OCI-M1 (cell line): ENCODE measurements at regions not wholly inside any gene's neighbourhood (a gene's known extent, or its start where the extent isn't known, plus 50 kb on each side); places are given as distances from the start of the nearest gene placed in this dataset.
"Not testable (repeated sequence)": the region's sequence is repeated elsewhere in the genome, so short reads cannot be mapped to it uniquely, and the experiment has no call there.

ENCODE experiments used
- DNase-seq: peaks from one replicate; lab custom pipeline; 2025; lab: John Stamatoyannopoulos, UW

GRCh38 chr18:39620551-39621168 lies 2055.1 kb upstream of the CELF4 start:
- DNase-seq, result no peak

- no peak for DNase-seq
Observed at GRCh38 chr18:39618265-39619003, 2052.8 kb upstream of the CELF4 start.

- DNase-seq, result no peak
Observed at GRCh38 chr18:39611381-39612100, 2045.9 kb upstream of the CELF4 start.

- no peak for DNase-seq
Observed at GRCh38 chr18:39607034-39607433, 2041.4 kb upstream of the CELF4 start.

- DNase-seq, result no peak
Observed at GRCh38 chr18:39604836-39605235, 2039.2 kb upstream of the CELF4 start.

GRCh38 chr18:39602131-39602530 lies 2036.5 kb upstream of the CELF4 start:
- DNase-seq, result no peak

GRCh38 chr18:39600894-39601293 lies 2035.3 kb upstream of the CELF4 start:
- no peak for DNase-seq

GRCh38 chr18:39599251-39599650 lies 2033.7 kb upstream of the CELF4 start:
- no peak for DNase-seq

- no peak for DNase-seq
Observed at GRCh38 chr18:39596891-39597290, 2031.3 kb upstream of the CELF4 start.

- no peak for DNase-seq
Observed at GRCh38 chr18:39596221-39596620, 2030.6 kb upstream of the CELF4 start.

- DNase-seq, result no peak
Observed at GRCh38 chr18:39594206-39594605, 2028.6 kb upstream of the CELF4 start.

GRCh38 chr18:39591649-39592048 lies 2026.1 kb upstream of the CELF4 start:
- DNase-seq, result no peak

GRCh38 chr18:39589496-39589895 lies 2023.9 kb upstream of the CELF4 start:
- no peak for DNase-seq

- no peak for DNase-seq
Observed at GRCh38 chr18:39587586-39587985, 2022.0 kb upstream of the CELF4 start.

- no peak for DNase-seq
Observed at GRCh38 chr18:39586741-39587140, 2021.1 kb upstream of the CELF4 start.

- no peak for DNase-seq
Observed at GRCh38 chr18:39574897-39575296, 2009.3 kb upstream of the CELF4 start.

GRCh38 chr18:39571511-39571910 lies 2005.9 kb upstream of the CELF4 start:
- DNase-seq, result peak; percentile 46

GRCh38 chr18:39565551-39566230 lies 2000.1 kb upstream of the CELF4 start:
- not testable (repeated sequence) for DNase-seq

- no peak for DNase-seq
Observed at GRCh38 chr18:39564716-39565115, 1999.1 kb upstream of the CELF4 start.

GRCh38 chr18:39561126-39561525 lies 1995.5 kb upstream of the CELF4 start:
- no peak for DNase-seq

- no peak for DNase-seq
Observed at GRCh38 chr18:39558658-39559057, 1993.1 kb upstream of the CELF4 start.

GRCh38 chr18:39555496-39555895 lies 1989.9 kb upstream of the CELF4 start:
- no peak for DNase-seq

- DNase-seq, result no peak
Observed at GRCh38 chr18:39550701-39551100, 1985.1 kb upstream of the CELF4 start.
